H7 (cell line): ENCODE measurements at regions not wholly inside any gene's neighbourhood (a gene's known extent, or its start where the extent isn't known, plus 50 kb on each side); places are given as distances from the start of the nearest gene placed in this dataset.
A peak's percentile ranks its signal among the peaks of the same experiment; 100 is the strongest.

Experiments used
- DNase-seq: peaks from one replicate; pipeline ENCODE4 v3.0.0; 2012
- H3K27me3 ChIP-seq: 2 replicates; pipeline ENCODE4 v1.6.0; 2011; ENCODE audit warnings: mild to moderate bottlenecking, low read length; ENCODE audit not compliant: control insufficient read depth, insufficient read depth
- H3K36me3 ChIP-seq: replicated peaks from 2 replicates; pipeline ENCODE4 v1.5.1; 2011; ENCODE audit warnings: low read length; ENCODE audit not compliant: control insufficient read depth, insufficient read depth
- H3K4me3 ChIP-seq: 2 replicates; pipeline ENCODE4 v1.5.1; 2011; ENCODE audit warnings: low read depth, mild to moderate bottlenecking, control low read depth, low read length, moderate library complexity; ENCODE audit not compliant: insufficient read depth

DNA sequence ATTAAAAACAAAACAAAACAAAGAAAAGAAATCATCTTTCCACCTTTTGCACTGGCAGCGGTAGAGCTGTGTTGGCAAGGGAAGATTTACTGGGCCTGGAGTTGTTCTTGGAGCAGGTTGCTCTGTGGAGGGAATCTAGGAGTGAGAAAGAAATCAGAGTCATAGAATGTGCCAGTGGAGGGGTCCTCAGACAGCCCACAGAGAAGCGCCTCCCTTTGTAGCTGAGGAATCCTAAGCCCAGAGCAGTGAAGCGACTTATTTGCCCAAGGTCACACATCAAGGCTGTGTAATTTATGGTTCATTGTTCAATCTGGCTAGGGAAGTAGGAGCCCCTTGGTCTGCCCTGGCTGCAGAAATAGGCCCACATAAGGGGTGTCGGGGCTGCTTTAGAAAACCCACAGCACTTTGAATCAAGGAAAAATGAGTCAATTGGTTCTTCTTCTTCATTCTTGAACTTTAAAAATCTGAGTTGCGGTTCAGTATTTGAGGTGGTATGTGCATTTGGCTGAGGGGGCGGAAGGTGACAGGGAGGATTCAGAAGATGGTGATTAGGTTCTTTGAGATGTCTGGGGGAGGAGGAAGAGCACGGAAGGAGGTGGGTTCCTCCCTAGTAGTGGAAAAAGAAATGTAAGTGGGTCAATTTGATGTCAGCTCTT is 253.7 kb downstream of the PTEN start:
- DNase-seq, result no peak
- Histone ChIP-seq H3K36me3 (no peaks in the 10 kb centered on the region), H3K27me3 (no peaks in the 10 kb centered on the region), H3K4me3 (no peak overlapping the region)

DNA sequence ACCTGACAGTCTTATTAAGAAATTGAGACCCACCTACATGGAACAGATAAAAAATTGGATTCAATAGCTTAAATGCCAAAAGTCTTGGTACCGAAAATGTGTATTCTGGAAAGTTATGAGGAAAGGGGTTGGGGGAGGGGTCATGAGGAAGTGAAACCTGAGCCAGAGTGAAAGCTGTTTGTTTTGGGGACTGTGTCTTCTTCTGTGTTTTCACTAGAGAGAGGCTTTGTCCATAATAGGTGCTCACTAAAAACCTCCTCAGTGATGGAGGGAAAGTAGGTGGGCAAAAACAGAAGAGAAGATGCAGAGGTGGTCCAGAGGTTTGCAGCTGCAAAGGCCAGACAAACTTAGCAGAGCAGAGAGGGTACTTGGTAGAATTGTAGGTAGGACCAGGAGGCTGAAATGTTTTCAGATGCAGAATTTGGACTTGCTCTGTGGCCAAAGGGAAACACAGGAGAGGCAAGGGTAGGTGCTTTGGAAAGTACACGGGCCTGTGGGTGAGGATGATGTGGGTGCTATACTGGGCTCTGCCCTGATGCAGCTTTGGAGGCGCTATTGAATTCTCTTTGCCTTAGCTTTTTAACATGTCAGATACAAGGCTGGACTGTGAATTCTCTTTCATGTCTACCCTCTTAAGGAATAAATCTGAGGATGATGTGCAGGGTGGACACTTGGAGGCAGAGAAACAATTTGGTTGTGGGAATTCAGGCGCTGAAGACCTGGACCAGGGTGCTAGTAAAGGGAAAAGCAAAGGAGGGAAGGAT is 254.6 kb downstream of the PTEN start:
- DNase-seq, result peak; percentile 33
- Histone ChIP-seq H3K36me3 (no peaks in the 10 kb centered on the region), H3K4me3 (no peak overlapping the region), H3K27me3 (no peaks in the 10 kb centered on the region)

DNA sequence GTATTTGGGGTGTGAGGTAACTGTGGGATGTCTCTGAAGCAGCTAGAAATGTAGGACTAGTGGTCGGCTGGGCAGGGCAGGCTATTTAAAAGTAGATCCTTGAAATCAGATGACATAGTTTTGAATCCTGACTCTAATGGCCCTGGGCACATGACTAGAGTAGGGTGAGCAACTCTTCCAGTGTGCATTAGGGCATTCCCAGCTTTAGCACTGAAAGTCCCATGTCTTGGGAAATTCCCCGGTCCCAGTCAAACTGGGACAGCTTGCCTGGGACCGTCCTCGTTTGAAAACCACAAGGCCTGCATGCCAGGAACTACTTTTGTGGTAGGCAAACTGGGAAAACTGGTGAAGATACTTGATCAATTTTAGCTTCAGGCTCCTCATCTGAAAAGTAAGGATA is 255.3 kb downstream of the PTEN start:
- Histone ChIP-seq H3K27me3 (no peaks in the 10 kb centered on the region), H3K36me3 (no peaks in the 10 kb centered on the region), H3K4me3 (no peak overlapping the region)
- DNase-seq, result no peak

DNA sequence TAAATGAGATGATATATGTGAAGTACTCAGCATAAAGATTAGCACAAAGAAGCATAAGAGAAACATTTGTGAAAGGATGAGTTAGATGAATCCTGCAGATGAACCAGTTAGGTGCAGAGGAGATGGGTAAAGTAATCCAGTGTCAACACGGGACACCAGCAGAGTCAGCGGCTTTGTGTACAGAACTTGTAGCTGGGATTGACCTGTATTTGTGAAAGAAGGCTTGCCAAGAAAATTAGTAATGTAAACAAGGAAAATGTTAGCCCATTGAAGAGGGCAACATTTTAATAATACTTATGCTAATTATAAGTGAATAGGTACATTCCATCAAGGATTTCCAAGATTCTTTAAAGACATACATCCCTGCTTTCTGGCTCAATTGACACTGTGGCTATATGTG is 255.7 kb downstream of the PTEN start:
- Histone ChIP-seq H3K36me3 (no peaks in the 10 kb centered on the region), H3K4me3 (no peak overlapping the region), H3K27me3 (no peaks in the 10 kb centered on the region)
- no peak for DNase-seq

DNA sequence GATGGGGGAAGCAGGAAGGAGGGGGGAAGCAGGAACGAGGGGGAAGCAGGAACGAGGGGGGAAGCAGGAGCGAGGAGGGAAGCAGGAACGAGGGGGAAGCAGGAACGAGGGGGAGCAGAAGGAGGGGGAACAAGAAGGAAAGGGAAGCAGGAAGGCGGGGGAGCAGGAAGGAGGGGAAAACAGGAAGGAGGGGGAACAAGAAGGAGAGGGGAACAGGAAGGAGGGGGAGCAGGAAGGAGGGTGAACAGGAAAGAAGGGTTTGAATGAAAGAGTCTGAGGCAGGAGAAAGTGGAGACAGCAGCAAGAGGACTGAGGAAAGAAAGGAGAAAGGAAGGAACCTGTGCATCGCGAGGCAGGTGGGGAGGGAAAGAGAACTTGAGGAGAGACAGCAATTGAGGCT is 256.6 kb downstream of the PTEN start:
- H3K27me3 ChIP-seq, result no peaks in the 10 kb centered on the region
- no peak overlapping the region for H3K4me3 ChIP-seq
- DNase-seq, result no peak
- H3K36me3 ChIP-seq, result no peaks in the 10 kb centered on the region

DNA sequence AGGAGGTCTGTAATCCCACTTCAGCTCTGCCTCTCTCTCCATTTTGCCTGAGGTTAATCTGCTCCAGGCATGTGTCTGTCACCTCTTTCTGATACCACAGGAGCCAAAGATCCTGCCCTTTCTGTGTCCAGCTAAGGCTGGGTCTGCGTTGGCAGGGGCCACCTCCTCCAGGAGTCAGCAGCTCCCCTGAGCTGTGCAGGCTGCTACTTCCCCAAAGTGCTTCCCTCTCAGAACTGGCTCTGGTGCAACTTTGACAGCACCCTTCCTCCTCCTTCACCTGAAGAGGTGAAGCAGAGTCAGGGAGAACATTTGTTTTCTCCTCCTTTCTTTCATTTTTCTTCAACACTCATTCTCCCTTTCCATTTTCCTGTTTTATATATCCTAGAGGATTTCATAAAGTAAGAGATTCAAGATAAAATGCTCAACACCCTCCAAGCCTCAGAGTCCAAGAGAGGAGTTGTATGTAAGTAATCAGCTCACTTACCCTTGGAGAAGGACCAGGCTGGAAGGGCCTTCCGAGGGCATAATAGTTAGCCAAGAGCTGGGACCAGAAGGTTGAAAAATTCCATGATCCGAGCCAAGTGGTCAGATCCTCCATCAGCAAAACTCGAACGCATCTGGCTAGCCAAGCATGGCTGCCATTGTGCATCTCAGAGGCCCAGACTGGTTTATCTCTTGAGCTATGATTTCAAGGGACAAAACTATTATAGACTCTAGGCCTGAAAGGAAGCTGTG is 257.3 kb downstream of the PTEN start:
- Histone ChIP-seq H3K4me3 (no peak overlapping the region), H3K36me3 (no peaks in the 10 kb centered on the region), H3K27me3 (no peaks in the 10 kb centered on the region)
- no peak for DNase-seq

DNA sequence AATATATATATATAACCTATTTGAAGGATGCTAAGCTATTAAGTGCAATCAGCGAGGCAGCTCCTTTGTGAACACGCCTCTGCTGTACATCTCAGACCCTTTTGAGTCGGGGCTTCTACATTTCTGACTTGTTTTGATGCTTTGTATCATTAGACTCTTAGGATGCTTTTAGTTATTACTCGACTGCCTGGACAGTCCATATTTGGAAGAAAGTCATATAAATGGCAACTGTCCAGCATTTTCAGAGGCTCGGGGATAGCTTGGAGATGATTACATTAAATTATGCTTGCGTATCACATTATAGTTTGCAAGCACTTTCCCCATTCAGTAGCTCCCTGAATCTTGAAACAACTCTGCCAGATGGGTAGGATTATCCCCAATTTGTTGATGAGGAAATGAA is 257.9 kb downstream of the PTEN start:
- H3K27me3 ChIP-seq, result no peaks in the 10 kb centered on the region
- DNase-seq, result no peak
- H3K4me3 ChIP-seq, result no peak overlapping the region
- H3K36me3 ChIP-seq, result no peaks in the 10 kb centered on the region

DNA sequence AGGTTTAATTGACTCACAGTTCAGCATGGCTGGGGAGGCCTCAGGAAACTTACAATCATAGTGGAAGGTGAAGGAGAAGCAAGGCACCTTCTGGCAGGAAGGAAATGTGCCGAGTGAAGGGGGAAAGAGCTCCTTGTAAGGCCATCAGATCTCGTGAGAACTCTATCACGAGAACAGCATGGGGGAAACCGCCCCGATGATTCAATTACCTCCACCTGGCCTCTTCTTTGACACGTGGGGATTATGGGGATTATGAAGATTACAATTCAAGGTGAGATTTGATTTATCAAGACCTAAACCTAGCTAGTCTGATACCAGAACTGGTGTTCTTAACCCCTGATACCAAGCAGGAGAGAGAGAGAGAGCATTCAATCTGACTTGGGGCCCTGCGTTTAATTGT is 258.7 kb downstream of the PTEN start:
- H3K4me3 ChIP-seq, result no peak overlapping the region
- no peaks in the 10 kb centered on the region for H3K27me3 ChIP-seq
- no peaks in the 10 kb centered on the region for H3K36me3 ChIP-seq
- no peak for DNase-seq

DNA sequence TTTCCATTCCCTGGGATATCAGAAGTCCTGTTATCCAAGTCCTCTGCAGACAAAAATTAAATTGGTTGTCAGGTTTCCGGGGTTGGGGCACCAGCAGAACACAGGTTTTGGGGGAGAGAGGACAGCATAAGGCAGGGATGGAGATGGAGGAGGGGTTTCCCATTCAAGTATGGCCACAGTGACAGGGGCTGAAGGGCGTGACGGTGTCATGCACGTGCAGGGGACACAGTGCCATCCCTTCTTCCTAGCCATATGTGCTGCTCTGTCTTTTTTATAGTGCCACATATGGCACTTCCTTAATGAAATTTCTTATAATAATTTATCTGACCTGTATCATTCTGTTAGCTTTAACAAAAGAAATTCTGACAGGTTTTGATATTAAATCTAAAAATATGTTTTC is 259.2 kb downstream of the PTEN start:
- Histone ChIP-seq H3K4me3 (no peak overlapping the region), H3K27me3 (no peaks in the 10 kb centered on the region), H3K36me3 (no peaks in the 10 kb centered on the region)
- no peak for DNase-seq

DNA sequence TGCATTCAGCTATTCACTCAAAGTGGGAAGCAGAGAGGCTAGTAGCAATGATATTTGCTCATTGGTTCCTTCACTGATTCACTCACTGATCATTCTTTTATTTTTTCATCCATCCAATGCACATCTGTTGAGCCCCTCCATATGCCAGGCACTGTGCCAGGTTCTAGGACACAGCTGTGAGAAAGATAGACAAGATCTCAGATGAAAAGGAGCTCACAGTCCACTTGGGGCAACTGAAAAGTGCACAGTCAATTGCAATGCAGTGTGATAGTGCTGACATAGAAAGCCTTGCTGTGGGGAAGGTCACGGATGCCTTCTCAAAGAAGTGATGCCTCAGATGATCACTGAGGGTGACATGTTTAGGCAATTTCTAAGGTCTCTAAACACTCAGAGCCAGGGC is 262.3 kb downstream of the PTEN start:
- H3K4me3 ChIP-seq, result no peak overlapping the region
- DNase-seq, result no peak
- H3K36me3 ChIP-seq, result no peaks in the 10 kb centered on the region
- H3K27me3 ChIP-seq, result no peaks in the 10 kb centered on the region

DNA sequence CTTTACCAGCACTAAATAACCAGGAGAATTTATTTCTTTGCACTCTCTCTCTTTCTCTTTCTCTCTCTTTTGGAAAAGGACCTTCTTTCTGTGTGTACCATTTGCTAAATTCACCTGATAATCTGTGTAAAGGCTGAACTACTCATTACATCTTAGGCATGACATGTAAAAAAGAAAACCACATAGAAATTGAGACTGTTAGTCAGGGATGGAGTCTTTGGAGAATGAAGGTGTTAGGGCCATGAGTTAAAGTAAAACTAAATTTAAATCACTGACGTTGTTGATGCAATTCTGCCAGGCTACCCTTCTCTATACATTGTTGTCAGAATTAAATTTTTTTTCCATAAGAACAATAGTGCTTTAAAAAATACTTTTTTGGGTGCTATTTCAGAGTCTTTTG is 263.3 kb downstream of the PTEN start:
- Histone ChIP-seq H3K36me3 (no peaks in the 10 kb centered on the region), H3K4me3 (no peak overlapping the region), H3K27me3 (no peaks in the 10 kb centered on the region)
- DNase-seq, result no peak

DNA sequence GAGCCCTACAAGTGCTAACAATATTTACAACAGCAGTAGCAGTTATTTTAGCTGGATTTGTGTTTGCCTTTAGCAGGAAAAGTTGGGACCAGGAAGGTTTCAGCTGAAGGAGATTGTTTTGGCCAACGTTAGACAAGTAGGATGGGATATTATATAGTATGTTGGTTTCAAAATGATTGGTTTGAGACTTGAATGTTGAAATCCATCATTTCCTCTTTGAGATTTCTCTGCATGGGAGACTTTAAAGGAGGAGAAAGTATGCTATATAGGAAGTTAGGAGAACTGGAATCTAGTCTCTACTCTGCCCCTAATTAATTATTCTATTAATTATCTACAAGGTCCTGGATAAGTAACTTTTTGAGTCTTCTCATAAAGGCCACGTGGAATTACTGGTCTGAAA is 263.8 kb downstream of the PTEN start:
- Histone ChIP-seq H3K36me3 (no peaks in the 10 kb centered on the region), H3K27me3 (no peaks in the 10 kb centered on the region), H3K4me3 (no peak overlapping the region)
- no peak for DNase-seq

DNA sequence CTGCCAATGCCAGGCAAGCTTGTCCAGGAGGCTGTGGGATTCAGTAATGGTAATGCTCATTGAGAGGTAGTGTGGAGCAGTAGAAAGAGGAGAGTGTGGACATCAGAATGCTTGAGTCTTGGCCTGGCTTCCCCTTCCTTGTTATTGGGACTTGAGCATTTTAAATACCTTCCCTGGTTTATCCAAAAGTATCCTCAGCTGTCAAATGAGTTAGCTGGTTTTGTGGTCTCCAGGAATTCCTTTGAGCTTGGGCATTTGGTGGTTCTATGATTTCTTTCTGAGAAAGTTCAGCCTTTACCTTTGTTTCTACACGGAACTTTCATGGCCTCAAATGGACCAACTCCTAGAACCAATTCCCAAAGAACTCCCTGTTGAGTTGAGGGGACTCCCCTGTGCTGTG is 264.3 kb downstream of the PTEN start:
- Histone ChIP-seq H3K27me3 (no peaks in the 10 kb centered on the region), H3K4me3 (no peak overlapping the region), H3K36me3 (no peaks in the 10 kb centered on the region)
- DNase-seq, result no peak

DNA sequence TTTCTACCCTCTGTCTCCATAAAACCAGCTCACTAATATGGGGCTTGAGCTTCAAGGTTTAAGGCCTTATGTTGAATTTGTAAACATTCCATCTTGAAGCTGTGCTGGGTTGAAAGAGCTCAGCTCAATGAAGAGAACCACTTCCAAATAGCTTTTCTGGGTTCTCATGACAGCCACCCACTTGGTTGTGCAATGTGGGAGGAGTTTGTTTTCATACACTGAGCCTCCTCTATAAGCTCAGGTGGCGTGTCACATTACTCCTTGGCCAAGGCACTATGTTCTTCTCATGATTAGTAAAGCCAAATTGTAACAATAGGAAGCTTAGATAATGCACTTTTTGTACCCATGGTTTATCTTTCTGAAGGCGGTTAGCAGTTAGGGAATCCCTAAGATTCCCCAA is 265.6 kb downstream of the PTEN start:
- no peak for DNase-seq
- Histone ChIP-seq H3K27me3 (no peaks in the 10 kb centered on the region), H3K4me3 (no peak overlapping the region), H3K36me3 (no peaks in the 10 kb centered on the region)

DNA sequence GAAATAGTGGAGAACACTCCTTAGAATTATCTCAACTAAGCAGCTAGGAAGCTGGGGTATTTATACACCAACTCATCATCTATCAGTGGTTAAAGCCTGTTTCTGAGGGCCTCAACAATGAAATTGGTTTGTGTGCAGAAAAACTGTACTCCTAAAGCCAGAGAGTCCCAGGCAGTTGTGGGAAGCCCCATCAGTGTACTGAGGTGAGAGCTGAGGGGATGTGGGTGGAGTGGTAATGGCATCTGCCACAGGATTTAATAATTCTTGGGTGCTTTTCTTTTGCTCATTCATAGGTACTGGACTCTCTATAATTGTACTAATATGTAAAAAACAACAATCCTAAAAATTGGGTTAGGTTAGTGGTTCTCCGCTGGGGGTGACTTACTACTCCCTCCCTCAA is 267.5 kb downstream of the PTEN start:
- DNase-seq, result no peak
- Histone ChIP-seq H3K36me3 (no peaks in the 10 kb centered on the region), H3K27me3 (no peaks in the 10 kb centered on the region), H3K4me3 (no peak overlapping the region)
